ENCODE measurements at regions not wholly inside any gene's neighbourhood (a gene's known extent, or its start where the extent isn't known, plus 50 kb on each side); places are given as distances from the start of the nearest gene placed in this dataset.

GRCh38 chr15:66905185-66905584 is 160.2 kb upstream of the SMAD3 start:
- no peak overlapping the region for H2BK15ac ChIP-seq (replicated peaks; ENCODE audit: low read depth)
- H4K5ac ChIP-seq (ENCODE audit: low read length) = no peak overlapping the region
- no peak overlapping the region for H2BK5ac ChIP-seq (ENCODE audit: low read length)
- no peak overlapping the region for H3K56ac ChIP-seq (ENCODE audit: low read length)
- no peak overlapping the region for H3K4me2 ChIP-seq (ENCODE audit: low read length)
- no peak overlapping the region for H2AK5ac ChIP-seq (ENCODE audit: low read length)
- no peak overlapping the region for H3K27ac ChIP-seq (ENCODE audit: low read depth, low read length)
- no peak overlapping the region for H4K8ac ChIP-seq (ENCODE audit: low read depth, low read length)
- no peak overlapping the region for H3K4ac ChIP-seq (ENCODE audit: low read depth, low read length)
- WGBS (ENCODE audit: extremely low coverage, insufficient coverage, low lambda C conversion rate) = no CpG with 5 or more reads among the region's 2 CpGs
- no peaks in the 10 kb centered on the region for H3K27me3 ChIP-seq (ENCODE audit: insufficient read depth, low read length, poor library complexity)
- H3K18ac ChIP-seq (ENCODE audit: low read length) = no peak overlapping the region
- no peaks in the 10 kb centered on the region for H3K79me1 ChIP-seq (ENCODE audit: low read length)
- H3K9ac ChIP-seq (ENCODE audit: low read length) = no peak overlapping the region
- no peak for DNase-seq
- no peak overlapping the region for H3K4me3 ChIP-seq (ENCODE audit: low read length)
- no peak overlapping the region for H2BK120ac ChIP-seq (ENCODE audit: low read depth, low read length)
- H3K23ac ChIP-seq (ENCODE audit: low read length) = no peak overlapping the region
- H3K79me2 ChIP-seq (ENCODE audit: control insufficient read depth, insufficient read depth, low read length) = no peaks in the 10 kb centered on the region
- no peaks in the 10 kb centered on the region for H3K36me3 ChIP-seq (ENCODE audit: control insufficient read depth, insufficient read depth, low read length)
- H3K4me1 ChIP-seq (ENCODE audit: control insufficient read depth, low read depth, low read length) = no peaks in the 10 kb centered on the region

- Histone ChIP-seq H2BK120ac (ENCODE audit: low read depth, low read length) (no peak overlapping the region), H2BK5ac (ENCODE audit: low read length) (no peak overlapping the region), H3K4ac (ENCODE audit: low read depth, low read length) (no peak overlapping the region), H3K9ac (ENCODE audit: low read length) (no peak overlapping the region), H3K4me1 (ENCODE audit: control insufficient read depth, low read depth, low read length) (no peaks in the 10 kb centered on the region), H2BK15ac (replicated peaks; ENCODE audit: low read depth) (no peak overlapping the region), H4K5ac (ENCODE audit: low read length) (no peak overlapping the region), H3K27me3 (ENCODE audit: insufficient read depth, low read length, poor library complexity) (no peaks in the 10 kb centered on the region), H3K36me3 (ENCODE audit: control insufficient read depth, insufficient read depth, low read length) (no peaks in the 10 kb centered on the region), H3K4me3 (ENCODE audit: low read length) (no peak overlapping the region), H4K8ac (ENCODE audit: low read depth, low read length) (no peak overlapping the region), H3K79me2 (ENCODE audit: control insufficient read depth, insufficient read depth, low read length) (no peaks in the 10 kb centered on the region), H3K56ac (ENCODE audit: low read length) (no peak overlapping the region), H2AK5ac (ENCODE audit: low read length) (no peak overlapping the region), H3K4me2 (ENCODE audit: low read length) (no peak overlapping the region), H3K27ac (ENCODE audit: low read depth, low read length) (no peak overlapping the region), H3K18ac (ENCODE audit: low read length) (no peak overlapping the region), H3K79me1 (ENCODE audit: low read length) (no peaks in the 10 kb centered on the region), H3K23ac (ENCODE audit: low read length) (no peak overlapping the region)
- no peak for DNase-seq
- no CpG with 5 or more reads among the region's 2 CpGs for WGBS (ENCODE audit: extremely low coverage, insufficient coverage, low lambda C conversion rate)
These were observed 159.4 kb upstream of the SMAD3 start for GRCh38 chr15:66905954-66906353.

GRCh38 chr15:66906668-66907614 is 158.5 kb upstream of the SMAD3 start:
- no peak overlapping the region for H2AK5ac ChIP-seq (ENCODE audit: low read length)
- H4K8ac ChIP-seq (ENCODE audit: low read depth, low read length) = no peak overlapping the region
- no peak overlapping the region for H4K5ac ChIP-seq (ENCODE audit: low read length)
- H3K27me3 ChIP-seq (ENCODE audit: insufficient read depth, low read length, poor library complexity) = no peaks in the 10 kb centered on the region
- no peak overlapping the region for H3K27ac ChIP-seq (ENCODE audit: low read depth, low read length)
- no peak overlapping the region for H3K56ac ChIP-seq (ENCODE audit: low read length)
- H3K79me2 ChIP-seq (ENCODE audit: control insufficient read depth, insufficient read depth, low read length) = no peaks in the 10 kb centered on the region
- H3K4ac ChIP-seq (ENCODE audit: low read depth, low read length) = no peak overlapping the region
- no peak overlapping the region for H2BK15ac ChIP-seq (replicated peaks; ENCODE audit: low read depth)
- no peak overlapping the region for H3K4me3 ChIP-seq (ENCODE audit: low read length)
- no peak overlapping the region for H3K23ac ChIP-seq (ENCODE audit: low read length)
- no peak overlapping the region for H2BK5ac ChIP-seq (ENCODE audit: low read length)
- no peaks in the 10 kb centered on the region for H3K79me1 ChIP-seq (ENCODE audit: low read length)
- no peak overlapping the region for H3K9ac ChIP-seq (ENCODE audit: low read length)
- H3K4me2 ChIP-seq (ENCODE audit: low read length) = no peak overlapping the region
- no peak overlapping the region for H3K18ac ChIP-seq (ENCODE audit: low read length)
- DNase-seq = no peak
- WGBS (ENCODE audit: extremely low coverage, insufficient coverage, low lambda C conversion rate) = no CpG with 5 or more reads among the region's 18 CpGs
- no peaks in the 10 kb centered on the region for H3K36me3 ChIP-seq (ENCODE audit: control insufficient read depth, insufficient read depth, low read length)
- no peaks in the 10 kb centered on the region for H3K4me1 ChIP-seq (ENCODE audit: control insufficient read depth, low read depth, low read length)
- no peak overlapping the region for H2BK120ac ChIP-seq (ENCODE audit: low read depth, low read length)

GRCh38 chr15:66907826-66908743 is 157.3 kb upstream of the SMAD3 start:
- Histone ChIP-seq H2BK15ac (replicated peaks; ENCODE audit: low read depth) (no peak overlapping the region), H3K23ac (ENCODE audit: low read length) (no peak overlapping the region), H3K18ac (ENCODE audit: low read length) (no peak overlapping the region), H3K56ac (ENCODE audit: low read length) (no peak overlapping the region), H3K27me3 (ENCODE audit: insufficient read depth, low read length, poor library complexity) (no peaks in the 10 kb centered on the region), H3K4me3 (ENCODE audit: low read length) (no peak overlapping the region), H3K4me2 (ENCODE audit: low read length) (no peak overlapping the region), H4K8ac (ENCODE audit: low read depth, low read length) (no peak overlapping the region), H3K9ac (ENCODE audit: low read length) (no peak overlapping the region), H3K4ac (ENCODE audit: low read depth, low read length) (no peak overlapping the region), H2BK120ac (ENCODE audit: low read depth, low read length) (no peak overlapping the region), H3K27ac (ENCODE audit: low read depth, low read length) (no peak overlapping the region), H3K79me1 (ENCODE audit: low read length) (no peaks in the 10 kb centered on the region), H3K4me1 (ENCODE audit: control insufficient read depth, low read depth, low read length) (no peaks in the 10 kb centered on the region), H2BK5ac (ENCODE audit: low read length) (no peak overlapping the region), H3K79me2 (ENCODE audit: control insufficient read depth, insufficient read depth, low read length) (no peaks in the 10 kb centered on the region), H3K36me3 (ENCODE audit: control insufficient read depth, insufficient read depth, low read length) (no peaks in the 10 kb centered on the region), H4K5ac (ENCODE audit: low read length) (no peak overlapping the region), H2AK5ac (ENCODE audit: low read length) (no peak overlapping the region)
- no peak for DNase-seq
- no CpG with 5 or more reads among the region's 9 CpGs for WGBS (ENCODE audit: extremely low coverage, insufficient coverage, low lambda C conversion rate)

GRCh38 chr15:66908744-66909095 is 156.7 kb upstream of the SMAD3 start:
- no peak overlapping the region for H2BK15ac ChIP-seq (replicated peaks; ENCODE audit: low read depth)
- no CpG with 5 or more reads among the region's 2 CpGs for WGBS (ENCODE audit: extremely low coverage, insufficient coverage, low lambda C conversion rate)
- H2BK5ac ChIP-seq (ENCODE audit: low read length) = no peak overlapping the region
- no peak for DNase-seq
- H3K79me2 ChIP-seq (ENCODE audit: control insufficient read depth, insufficient read depth, low read length) = no peaks in the 10 kb centered on the region
- no peak overlapping the region for H4K8ac ChIP-seq (ENCODE audit: low read depth, low read length)
- no peak overlapping the region for H3K4me2 ChIP-seq (ENCODE audit: low read length)
- H3K56ac ChIP-seq (ENCODE audit: low read length) = no peak overlapping the region
- H2AK5ac ChIP-seq (ENCODE audit: low read length) = no peak overlapping the region
- no peaks in the 10 kb centered on the region for H3K27me3 ChIP-seq (ENCODE audit: insufficient read depth, low read length, poor library complexity)
- no peak overlapping the region for H3K4me3 ChIP-seq (ENCODE audit: low read length)
- no peak overlapping the region for H3K23ac ChIP-seq (ENCODE audit: low read length)
- no peaks in the 10 kb centered on the region for H3K36me3 ChIP-seq (ENCODE audit: control insufficient read depth, insufficient read depth, low read length)
- no peaks in the 10 kb centered on the region for H3K4me1 ChIP-seq (ENCODE audit: control insufficient read depth, low read depth, low read length)
- no peak overlapping the region for H3K9ac ChIP-seq (ENCODE audit: low read length)
- H3K4ac ChIP-seq (ENCODE audit: low read depth, low read length) = no peak overlapping the region
- H3K79me1 ChIP-seq (ENCODE audit: low read length) = no peaks in the 10 kb centered on the region
- no peak overlapping the region for H3K18ac ChIP-seq (ENCODE audit: low read length)
- no peak overlapping the region for H2BK120ac ChIP-seq (ENCODE audit: low read depth, low read length)
- H3K27ac ChIP-seq (ENCODE audit: low read depth, low read length) = no peak overlapping the region
- H4K5ac ChIP-seq (ENCODE audit: low read length) = no peak overlapping the region
